ENCODE measurements at regions not wholly inside any gene's neighbourhood (a gene's known extent, or its start where the extent isn't known, plus 50 kb on each side); places are given as distances from the start of the nearest gene placed in this dataset.
A peak's percentile ranks its signal among the peaks of the same experiment; 100 is the strongest.

- TF ChIP-seq TAF1 (IDR thresholded peaks at IDR 0.05; ENCODE audit: borderline replicate concordance, low read depth, low read length) (no peak), POLR2AphosphoS5 (IDR thresholded peaks at IDR 0.05; ENCODE audit: low read depth, low read length) (no peak), POLR2A (IDR thresholded peaks at IDR 0.05; ENCODE audit: low read depth, low read length) (no peak)
- peak; percentile 79 for FAIRE-seq
- DNase-seq (ENCODE audit: insufficient read length): no peak
These were observed 216.2 kb upstream of the PLEKHG7 start for GRCh38 chr12:92486443-92487137.

GRCh38 chr12:92485351-92486348 lies 217.1 kb upstream of the PLEKHG7 start:
- peak; percentile 82 for FAIRE-seq
- TF ChIP-seq POLR2A (IDR thresholded peaks at IDR 0.05; ENCODE audit: low read depth, low read length) (no peak), TAF1 (IDR thresholded peaks at IDR 0.05; ENCODE audit: borderline replicate concordance, low read depth, low read length) (no peak), POLR2AphosphoS5 (IDR thresholded peaks at IDR 0.05; ENCODE audit: low read depth, low read length) (no peak)
- DNase-seq (ENCODE audit: insufficient read length): no peak

GRCh38 chr12:92482599-92482998 lies 220.2 kb upstream of the PLEKHG7 start:
- DNase-seq (ENCODE audit: insufficient read length) (no peak), FAIRE-seq (no peak)
- TF ChIP-seq POLR2A (IDR thresholded peaks at IDR 0.05; ENCODE audit: low read depth, low read length) (no peak), POLR2AphosphoS5 (IDR thresholded peaks at IDR 0.05; ENCODE audit: low read depth, low read length) (no peak), TAF1 (IDR thresholded peaks at IDR 0.05; ENCODE audit: borderline replicate concordance, low read depth, low read length) (no peak)

- FAIRE-seq (no peak), DNase-seq (ENCODE audit: insufficient read length) (no peak)
- TF ChIP-seq POLR2AphosphoS5 (IDR thresholded peaks at IDR 0.05; ENCODE audit: low read depth, low read length) (no peak), POLR2A (IDR thresholded peaks at IDR 0.05; ENCODE audit: low read depth, low read length) (no peak), TAF1 (IDR thresholded peaks at IDR 0.05; ENCODE audit: borderline replicate concordance, low read depth, low read length) (no peak)
These were observed 221.7 kb upstream of the PLEKHG7 start for GRCh38 chr12:92481066-92481465.

- no peak for DNase-seq (ENCODE audit: insufficient read length)
- TF ChIP-seq POLR2A (IDR thresholded peaks at IDR 0.05; ENCODE audit: low read depth, low read length): no peak
- no peak for TF ChIP-seq POLR2AphosphoS5 (IDR thresholded peaks at IDR 0.05; ENCODE audit: low read depth, low read length)
- TF ChIP-seq TAF1 (IDR thresholded peaks at IDR 0.05; ENCODE audit: borderline replicate concordance, low read depth, low read length): no peak
- peak; percentile 62 for FAIRE-seq
These were observed 224.1 kb upstream of the PLEKHG7 start for GRCh38 chr12:92478692-92479091.

- TF ChIP-seq POLR2A (IDR thresholded peaks at IDR 0.05; ENCODE audit: low read depth, low read length) (no peak), TAF1 (IDR thresholded peaks at IDR 0.05; ENCODE audit: borderline replicate concordance, low read depth, low read length) (no peak), POLR2AphosphoS5 (IDR thresholded peaks at IDR 0.05; ENCODE audit: low read depth, low read length) (no peak)
- DNase-seq (ENCODE audit: insufficient read length) (no peak), FAIRE-seq (no peak)
These were observed 225.9 kb upstream of the PLEKHG7 start for GRCh38 chr12:92476844-92477243.

- DNase-seq (ENCODE audit: insufficient read length) (no peak), FAIRE-seq (peak; percentile 24)
- TF ChIP-seq POLR2A (IDR thresholded peaks at IDR 0.05; ENCODE audit: low read depth, low read length): no peak
- TF ChIP-seq TAF1 (IDR thresholded peaks at IDR 0.05; ENCODE audit: borderline replicate concordance, low read depth, low read length): no peak
- no peak for TF ChIP-seq POLR2AphosphoS5 (IDR thresholded peaks at IDR 0.05; ENCODE audit: low read depth, low read length)
These were observed 229.2 kb upstream of the PLEKHG7 start for GRCh38 chr12:92473564-92473963.

- no peak for TF ChIP-seq POLR2A (IDR thresholded peaks at IDR 0.05; ENCODE audit: low read depth, low read length)
- TF ChIP-seq TAF1 (IDR thresholded peaks at IDR 0.05; ENCODE audit: borderline replicate concordance, low read depth, low read length): no peak
- TF ChIP-seq POLR2AphosphoS5 (IDR thresholded peaks at IDR 0.05; ENCODE audit: low read depth, low read length): no peak
- no peak for FAIRE-seq
- no peak for DNase-seq (ENCODE audit: insufficient read length)
These were observed 230.6 kb upstream of the PLEKHG7 start for GRCh38 chr12:92472201-92472600.

- DNase-seq (ENCODE audit: insufficient read length): no peak
- peak; percentile 93 for FAIRE-seq
- TF ChIP-seq POLR2AphosphoS5 (IDR thresholded peaks at IDR 0.05; ENCODE audit: low read depth, low read length) (no peak), TAF1 (IDR thresholded peaks at IDR 0.05; ENCODE audit: borderline replicate concordance, low read depth, low read length) (no peak), POLR2A (IDR thresholded peaks at IDR 0.05; ENCODE audit: low read depth, low read length) (no peak)
These were observed 231.2 kb upstream of the PLEKHG7 start for GRCh38 chr12:92471551-92471950.

GRCh38 chr12:92470608-92471021 lies 232.2 kb upstream of the PLEKHG7 start:
- FAIRE-seq (peak; percentile 95), DNase-seq (ENCODE audit: insufficient read length) (no peak)
- TF ChIP-seq POLR2A (IDR thresholded peaks at IDR 0.05; ENCODE audit: low read depth, low read length) (no peak), TAF1 (IDR thresholded peaks at IDR 0.05; ENCODE audit: borderline replicate concordance, low read depth, low read length) (no peak), POLR2AphosphoS5 (IDR thresholded peaks at IDR 0.05; ENCODE audit: low read depth, low read length) (no peak)

GRCh38 chr12:92469837-92470236 lies 233.0 kb upstream of the PLEKHG7 start:
- peak; percentile 63 for FAIRE-seq
- no peak for DNase-seq (ENCODE audit: insufficient read length)
- TF ChIP-seq POLR2A (IDR thresholded peaks at IDR 0.05; ENCODE audit: low read depth, low read length) (no peak), TAF1 (IDR thresholded peaks at IDR 0.05; ENCODE audit: borderline replicate concordance, low read depth, low read length) (no peak), POLR2AphosphoS5 (IDR thresholded peaks at IDR 0.05; ENCODE audit: low read depth, low read length) (no peak)
